SU-DHL-6 (cell line): ENCODE measurements at regions not wholly inside any gene's neighbourhood (a gene's known extent, or its start where the extent isn't known, plus 50 kb on each side); places are given as distances from the start of the nearest gene placed in this dataset.

Experiments
- H2AFZ ChIP-seq: fragments of 200-600 bp; sonication (generic); 2 replicates; pipeline ENCODE4 v1.6.1; 2014; ENCODE audit warnings: low read depth, mild to moderate bottlenecking, moderate library complexity, mixed read lengths, antibody characterized with exemption, low read length; ENCODE audit not compliant: severe bottlenecking
- H3F3A ChIP-seq: fragments of 200-600 bp; shearing (Covaris generic); 2 replicates; pipeline ENCODE4 v1.6.0; 2016; ENCODE audit warnings: antibody characterized with exemption, mild to moderate bottlenecking; ENCODE audit not compliant: insufficient read depth
- H3K27ac ChIP-seq: fragments of 200-600 bp; sonication (generic); 2 replicates; pipeline ENCODE4 v1.5.1; 2016; ENCODE audit warnings: low read depth, mild to moderate bottlenecking, low read length, moderate library complexity, mixed read lengths
- H3K27me3 ChIP-seq: fragments of 200-600 bp; sonication (generic), shearing (Covaris generic); 2 replicates; pipeline ENCODE4 v1.6.0; 2014; ENCODE audit warnings: mild to moderate bottlenecking, low read length
- H3K36me3 ChIP-seq: fragments of 200-600 bp; sonication (generic); 2 replicates; pipeline ENCODE4 v1.6.1; 2014; ENCODE audit warnings: mild to moderate bottlenecking, low read length, mixed read lengths
- H3K4me2 ChIP-seq: fragments of 300-600, 200-600 bp; shearing (Covaris generic), sonication (generic); 2 replicates; pipeline ENCODE4 v1.6.0; 2014; ENCODE audit warnings: low read length, low read depth, mild to moderate bottlenecking; ENCODE audit not compliant: poor library complexity, severe bottlenecking
- H3K4me3 ChIP-seq: fragments of 200-600 bp; sonication (generic); 2 replicates; pipeline ENCODE4 v1.5.1; 2014; ENCODE audit warnings: antibody characterized with exemption, low read length, mild to moderate bottlenecking, mixed read lengths; ENCODE audit not compliant: insufficient read depth, poor library complexity, severe bottlenecking
- H3K79me2 ChIP-seq: fragments of 200-600 bp; sonication (generic); 2 replicates; pipeline ENCODE4 v1.6.1; 2014; ENCODE audit warnings: mild to moderate bottlenecking, low read length, moderate library complexity; ENCODE audit not compliant: insufficient read depth
- H3K9ac ChIP-seq: fragments of 200-600 bp; sonication (generic); 2 replicates; pipeline ENCODE4 v1.7.0; 2014; ENCODE audit warnings: mild to moderate bottlenecking, low read length
- H3K9me2 ChIP-seq: fragments of 200-600 bp; sonication (generic); replicated peaks from 2 replicates; pipeline ENCODE4 v1.6.1; 2014; ENCODE audit warnings: low read length; ENCODE audit not compliant: insufficient read depth
- H3K9me3 ChIP-seq: fragments of 200-600 bp; sonication (generic); 2 replicates; pipeline ENCODE4 v1.6.1; 2014; ENCODE audit warnings: low read length, mixed read lengths; ENCODE audit not compliant: insufficient read depth
- H4K20me1 ChIP-seq: fragments of 200-600 bp; sonication (generic); 2 replicates; pipeline ENCODE4 v1.6.1; 2014; ENCODE audit warnings: low read depth, mild to moderate bottlenecking, antibody characterized with exemption, low read length, moderate library complexity, mixed read lengths
- EZH2phosphoT487 ChIP-seq: fragments of 200-600 bp; sonication (generic), shearing (Covaris generic); conservative IDR thresholded peaks from 2 replicates; pipeline ENCODE4 v1.6.1; 2018; ENCODE audit warnings: mild to moderate bottlenecking, antibody characterized with exemption, low read length, moderate library complexity, mixed read lengths
- TF ChIP-seq, protein P1 (sequence below): fragments of 200-600 bp; sonication (generic); IDR thresholded peaks from one replicate; pipeline ENCODE4 v1.5.1; 2017; ENCODE audit warnings: antibody characterized with exemption, mild to moderate bottlenecking, low read length, moderate library complexity; ENCODE audit not compliant: insufficient read depth, poor library complexity, severe bottlenecking

DNA sequence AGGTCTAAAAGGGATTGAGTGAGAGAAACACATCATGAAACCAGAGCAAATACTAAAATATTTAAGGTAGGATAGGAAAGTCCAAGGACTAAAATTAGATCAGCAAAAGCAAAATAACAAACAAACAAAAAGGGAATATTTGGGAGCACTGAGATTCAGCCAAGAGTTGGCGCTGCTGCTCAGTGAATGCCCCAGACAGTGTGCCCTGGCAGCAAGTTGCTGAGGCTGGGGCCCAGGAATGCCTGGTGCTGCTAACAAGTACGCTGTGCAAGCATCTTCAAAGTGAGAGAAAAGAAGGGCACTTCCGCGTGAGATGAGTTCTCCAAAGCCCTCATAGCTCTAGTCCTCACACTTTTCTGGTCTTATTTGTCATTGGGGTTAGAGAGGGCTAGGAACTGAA lies 603.3 kb downstream of the EFNA5 start:
- H3K36me3 ChIP-seq = no peaks in the 10 kb centered on the region
- H4K20me1 ChIP-seq = no peaks in the 10 kb centered on the region
- H3K9ac ChIP-seq = no peak overlapping the region
- no peaks in the 10 kb centered on the region for H3K9me3 ChIP-seq
- no peak overlapping the region for H3K4me3 ChIP-seq
- no peaks in the 10 kb centered on the region for H3K79me2 ChIP-seq
- H3F3A ChIP-seq = no peaks in the 10 kb centered on the region
- H3K27me3 ChIP-seq = no peaks in the 10 kb centered on the region
- no peak overlapping the region for H3K4me2 ChIP-seq
- H3K9me2 ChIP-seq = no peaks in the 10 kb centered on the region
- H3K27ac ChIP-seq = no peak overlapping the region
- TF ChIP-seq EZH2phosphoT487 = no peak
- TF ChIP-seq, protein P1, sequence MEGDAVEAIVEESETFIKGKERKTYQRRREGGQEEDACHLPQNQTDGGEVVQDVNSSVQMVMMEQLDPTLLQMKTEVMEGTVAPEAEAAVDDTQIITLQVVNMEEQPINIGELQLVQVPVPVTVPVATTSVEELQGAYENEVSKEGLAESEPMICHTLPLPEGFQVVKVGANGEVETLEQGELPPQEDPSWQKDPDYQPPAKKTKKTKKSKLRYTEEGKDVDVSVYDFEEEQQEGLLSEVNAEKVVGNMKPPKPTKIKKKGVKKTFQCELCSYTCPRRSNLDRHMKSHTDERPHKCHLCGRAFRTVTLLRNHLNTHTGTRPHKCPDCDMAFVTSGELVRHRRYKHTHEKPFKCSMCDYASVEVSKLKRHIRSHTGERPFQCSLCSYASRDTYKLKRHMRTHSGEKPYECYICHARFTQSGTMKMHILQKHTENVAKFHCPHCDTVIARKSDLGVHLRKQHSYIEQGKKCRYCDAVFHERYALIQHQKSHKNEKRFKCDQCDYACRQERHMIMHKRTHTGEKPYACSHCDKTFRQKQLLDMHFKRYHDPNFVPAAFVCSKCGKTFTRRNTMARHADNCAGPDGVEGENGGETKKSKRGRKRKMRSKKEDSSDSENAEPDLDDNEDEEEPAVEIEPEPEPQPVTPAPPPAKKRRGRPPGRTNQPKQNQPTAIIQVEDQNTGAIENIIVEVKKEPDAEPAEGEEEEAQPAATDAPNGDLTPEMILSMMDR = no peak
- H2AFZ ChIP-seq = no peak overlapping the region

DNA sequence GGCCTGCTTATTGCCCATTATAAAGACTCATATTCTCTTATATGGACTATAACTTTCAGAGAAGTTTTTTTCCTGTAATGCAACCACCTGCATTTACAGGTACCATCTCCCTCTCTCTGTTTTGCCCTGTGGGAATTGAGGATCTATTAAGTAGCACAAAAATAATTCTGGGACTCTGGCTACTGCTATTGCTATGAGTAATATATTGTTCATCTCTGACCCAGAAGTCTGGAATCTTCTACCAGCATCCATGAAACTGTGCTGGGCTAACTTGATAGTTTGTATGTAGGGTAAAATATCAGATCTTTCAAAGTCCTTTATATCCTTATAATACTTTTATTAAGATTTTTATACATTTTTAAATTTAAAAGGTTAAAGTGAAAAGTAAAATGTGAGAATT lies 607.2 kb downstream of the EFNA5 start:
- Histone ChIP-seq H3K4me2 (no peak overlapping the region), H3K9ac (no peak overlapping the region), H4K20me1 (no peaks in the 10 kb centered on the region), H3K27me3 (no peaks in the 10 kb centered on the region), H3F3A (no peaks in the 10 kb centered on the region), H3K9me3 (no peaks in the 10 kb centered on the region), H3K79me2 (no peaks in the 10 kb centered on the region), H3K27ac (no peak overlapping the region), H3K9me2 (no peaks in the 10 kb centered on the region), H2AFZ (no peak overlapping the region), H3K36me3 (no peaks in the 10 kb centered on the region), H3K4me3 (no peak overlapping the region)
- no peak for TF ChIP-seq EZH2phosphoT487
- TF ChIP-seq, protein P1 = no peak

DNA sequence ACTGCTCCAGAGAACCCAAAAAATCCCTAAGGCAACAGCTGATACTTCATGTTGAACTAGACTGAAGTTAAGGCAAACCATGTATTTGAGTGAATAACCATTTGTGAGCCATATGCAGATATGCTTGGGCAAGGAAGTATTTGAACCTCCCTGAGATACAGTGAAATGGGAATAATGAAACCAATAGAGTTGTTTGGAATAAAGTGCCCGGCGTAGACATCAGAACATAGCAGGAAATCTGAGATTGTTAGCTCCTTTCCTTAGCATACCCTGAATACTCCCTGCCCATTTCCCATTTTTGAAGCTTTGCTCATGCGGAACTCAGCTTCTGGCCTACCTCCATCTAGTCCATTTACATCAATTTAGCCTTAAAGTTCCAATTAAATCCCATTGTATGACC lies 611.9 kb downstream of the EFNA5 start:
- H3K79me2 ChIP-seq = no peaks in the 10 kb centered on the region
- no peak overlapping the region for H2AFZ ChIP-seq
- H3K4me3 ChIP-seq = no peak overlapping the region
- no peak overlapping the region for H3K4me2 ChIP-seq
- H3K9me3 ChIP-seq = no peaks in the 10 kb centered on the region
- no peaks in the 10 kb centered on the region for H3K36me3 ChIP-seq
- no peaks in the 10 kb centered on the region for H4K20me1 ChIP-seq
- TF ChIP-seq, protein P1 = no peak
- TF ChIP-seq EZH2phosphoT487 = no peak
- H3K9me2 ChIP-seq = no peaks in the 10 kb centered on the region
- H3K27me3 ChIP-seq = no peaks in the 10 kb centered on the region
- H3K9ac ChIP-seq = no peak overlapping the region
- H3K27ac ChIP-seq = no peak overlapping the region
- no peaks in the 10 kb centered on the region for H3F3A ChIP-seq
